Progenitor cell of endocrine pancreas (in vitro differentiated cells): ENCODE measurements at regions not wholly inside any gene's neighbourhood (a gene's known extent, or its start where the extent isn't known, plus 50 kb on each side); places are given as distances from the start of the nearest gene placed in this dataset.
A peak's percentile ranks its signal among the peaks of the same experiment; 100 is the strongest.

Experiments used
- DNase-seq: peaks from one replicate; pipeline ENCODE4 v3.0.0; 2021; ENCODE audit warnings: low spot score; ENCODE audit not compliant: unreplicated experiment
- H3K27ac Mint-ChIP-seq: 2 replicates; pipeline ENCODE4 v1.8.0; 2021; ENCODE audit warnings: mild to moderate bottlenecking, moderate library complexity, mixed read lengths
- H3K27me3 Mint-ChIP-seq: 2 replicates; pipeline ENCODE4 v1.8.0; 2021; ENCODE audit warnings: mixed read lengths
- H3K36me3 Mint-ChIP-seq: 2 replicates; pipeline ENCODE4 v1.8.0; 2022; ENCODE audit warnings: mixed read lengths; ENCODE audit not compliant: insufficient read depth
- H3K4me1 Mint-ChIP-seq: 2 replicates; pipeline ENCODE4 v1.8.0; 2021; ENCODE audit warnings: low read depth, mixed read lengths
- H3K4me3 Mint-ChIP-seq: 2 replicates; pipeline ENCODE4 v1.8.0; 2021; ENCODE audit warnings: low read depth, mild to moderate bottlenecking, moderate library complexity, mixed read lengths
- H3K9me3 Mint-ChIP-seq: 2 replicates; pipeline ENCODE4 v1.8.0; 2021; ENCODE audit warnings: low read depth, mixed read lengths
- CTCF ChIP-seq: fragments of 200-600 bp; sonication (generic); IDR thresholded peaks from one replicate; pipeline ENCODE4 v1.5.0; 2021; ENCODE audit warnings: antibody characterized with exemption, mild to moderate bottlenecking; ENCODE audit not compliant: unreplicated experiment

GRCh38 chr12:13668880-13669279 lies 312.5 kb downstream of the GRIN2B start:
- H3K4me3 Mint-ChIP-seq: no peak overlapping the region
- H3K36me3 Mint-ChIP-seq: no peaks in the 10 kb centered on the region
- peaks cover 6% of the 10 kb centered on the region for H3K27me3 Mint-ChIP-seq
- no peak for DNase-seq
- no peak for TF ChIP-seq CTCF
- H3K4me1 Mint-ChIP-seq: peaks cover 2% of the 10 kb centered on the region
- H3K9me3 Mint-ChIP-seq: no peaks in the 10 kb centered on the region
- no peak overlapping the region for H3K27ac Mint-ChIP-seq

GRCh38 chr12:13666806-13667205 lies 314.6 kb downstream of the GRIN2B start:
- H3K9me3 Mint-ChIP-seq: no peaks in the 10 kb centered on the region
- TF ChIP-seq CTCF: peak; percentile 66
- H3K4me3 Mint-ChIP-seq: no peak overlapping the region
- peaks cover 6% of the 10 kb centered on the region for H3K27me3 Mint-ChIP-seq
- H3K27ac Mint-ChIP-seq: no peak overlapping the region
- H3K36me3 Mint-ChIP-seq: no peaks in the 10 kb centered on the region
- peaks cover 2% of the 10 kb centered on the region for H3K4me1 Mint-ChIP-seq
- no peak for DNase-seq

DNA sequence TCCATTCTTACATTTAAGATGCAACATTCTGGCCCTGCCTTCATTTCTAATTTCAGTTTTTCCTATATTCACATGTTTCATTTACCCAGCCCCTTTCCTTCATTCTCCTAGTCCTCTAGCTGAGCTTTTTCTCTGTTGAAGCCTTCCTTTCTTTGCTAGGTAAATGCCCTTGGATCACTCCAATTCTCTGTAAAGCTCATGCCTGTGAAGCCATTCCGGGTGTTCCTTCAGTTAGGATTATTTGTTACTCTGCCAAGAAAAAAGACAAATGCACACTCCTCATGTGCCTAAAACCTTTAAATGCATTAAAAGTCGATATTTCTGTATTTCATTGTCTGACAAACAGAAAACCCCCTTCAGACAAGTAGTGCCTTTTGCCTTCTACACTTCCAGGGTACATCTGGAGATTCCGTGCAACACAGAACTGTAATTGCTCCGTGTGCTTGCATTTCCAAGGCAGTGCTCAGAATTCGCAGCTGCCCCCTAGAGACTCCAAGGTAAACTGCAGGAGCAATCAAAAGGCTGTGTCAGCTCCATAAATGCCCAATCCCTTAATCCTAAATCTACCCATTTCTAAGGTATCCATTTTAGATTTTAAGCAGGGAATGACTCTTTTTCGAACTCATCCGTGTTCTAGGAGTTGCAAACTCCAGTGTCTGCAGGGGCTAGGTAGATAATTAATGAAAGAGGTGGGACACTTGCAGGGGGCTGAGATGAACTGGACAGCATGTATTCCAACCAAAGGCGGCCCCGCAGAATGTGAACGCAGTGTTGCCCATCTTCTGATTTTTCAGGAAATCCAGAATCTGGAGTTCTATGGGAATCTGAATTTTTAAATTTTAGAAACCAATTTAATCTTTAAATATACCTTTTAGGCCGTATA lies 320.2 kb downstream of the GRIN2B start:
- Mint-ChIP-seq H3K4me3 (no peak overlapping the region), H3K27ac (no peak overlapping the region), H3K36me3 (no peaks in the 10 kb centered on the region), H3K27me3 (peaks cover 32% of the 10 kb centered on the region), H3K9me3 (no peaks in the 10 kb centered on the region), H3K4me1 (no peaks in the 10 kb centered on the region)
- DNase-seq: peak; percentile 44
- peak; percentile 97 for TF ChIP-seq CTCF

DNA sequence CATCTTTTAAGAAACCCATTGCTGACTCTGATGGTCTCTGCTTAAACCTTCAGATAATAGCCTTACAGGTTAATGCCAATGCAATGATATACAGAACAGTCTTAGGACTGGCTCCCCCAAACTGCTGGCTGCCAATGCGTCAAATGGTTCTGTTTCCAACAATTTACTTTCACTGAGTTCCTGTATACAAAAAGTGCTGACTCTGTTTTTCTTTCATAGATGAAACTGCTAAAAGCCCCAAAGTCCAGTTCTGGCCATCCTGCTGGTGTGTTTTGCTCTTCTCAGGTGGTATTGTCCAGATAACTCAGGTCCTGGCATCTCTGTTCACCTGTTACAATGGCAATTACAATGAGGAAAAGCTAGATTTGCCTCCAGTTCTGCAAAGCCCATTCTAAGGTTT lies 326.9 kb downstream of the GRIN2B start:
- Mint-ChIP-seq H3K4me3 (no peak overlapping the region), H3K27ac (no peak overlapping the region), H3K9me3 (no peaks in the 10 kb centered on the region), H3K36me3 (no peaks in the 10 kb centered on the region), H3K4me1 (no peaks in the 10 kb centered on the region), H3K27me3 (peaks cover 8% of the 10 kb centered on the region)
- no peak for DNase-seq
- TF ChIP-seq CTCF: no peak

DNA sequence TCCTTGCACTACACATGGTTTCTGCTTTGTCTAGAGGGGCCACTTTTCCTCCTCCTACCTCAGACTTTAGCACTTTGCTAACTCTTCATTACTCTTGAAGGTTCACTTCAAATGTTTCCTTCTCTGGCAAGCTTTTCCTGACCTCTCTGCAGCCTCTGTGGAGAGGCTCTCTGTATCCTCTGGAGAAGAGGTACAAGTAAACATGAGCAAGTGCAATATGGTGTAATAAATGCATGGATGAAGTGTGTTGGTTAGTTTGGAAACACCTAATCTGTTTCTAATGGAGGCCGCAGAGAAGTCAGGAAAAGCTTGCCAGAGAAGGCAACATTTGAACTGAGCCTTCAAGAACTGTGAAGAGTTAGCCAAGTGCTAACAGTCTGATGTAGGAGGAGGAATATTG lies 329.3 kb downstream of the GRIN2B start:
- Mint-ChIP-seq H3K27me3 (no peaks in the 10 kb centered on the region), H3K4me3 (no peak overlapping the region), H3K9me3 (no peaks in the 10 kb centered on the region), H3K27ac (no peak overlapping the region), H3K4me1 (no peaks in the 10 kb centered on the region), H3K36me3 (no peaks in the 10 kb centered on the region)
- no peak for TF ChIP-seq CTCF
- DNase-seq: no peak
